ENCODE measurements at regions not wholly inside any gene's neighbourhood (a gene's known extent, or its start where the extent isn't known, plus 50 kb on each side); places are given as distances from the start of the nearest gene placed in this dataset.

DNA sequence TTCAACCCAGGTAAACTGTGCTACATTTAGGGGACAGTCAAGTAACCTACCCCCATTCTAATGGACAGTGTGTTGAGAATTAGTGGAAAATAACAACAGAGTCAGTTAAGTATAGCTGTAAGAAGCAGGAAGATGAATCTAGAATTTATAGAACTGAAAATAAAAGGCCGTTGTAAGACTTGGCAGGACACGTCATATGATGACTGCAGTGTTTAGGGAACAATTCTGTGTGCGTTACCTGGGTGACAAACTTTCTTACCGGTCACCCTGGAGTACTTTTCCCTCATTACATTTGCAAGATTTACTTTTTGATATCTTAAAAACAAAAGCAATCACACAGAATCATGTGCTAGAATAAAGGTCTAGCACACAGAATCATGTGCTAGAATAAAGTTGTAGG is 536.3 kb upstream of the ZNF717 start:
- Histone ChIP-seq H3K79me2 (ENCODE audit: control insufficient read depth in 1 of 2, insufficient read depth in 2 of 2, low read length in 2 of 2) (no peaks in the 10 kb centered on the region), H2BK20ac (ENCODE audit: low read length) (no peak overlapping the region), H4K8ac (ENCODE audit: extremely low read depth, insufficient read depth, low read length) (no peak overlapping the region), H3K4me1 (replicated peaks in 1 of 4; ENCODE audit: control insufficient read depth in 3 of 4, insufficient read depth in 4 of 4, low read length in 3 of 4) (no peaks in the 10 kb centered on the region), H3K27me3 (replicated peaks in 1 of 4; ENCODE audit: control insufficient read depth in 3 of 4, extremely low read depth in 1 of 4, insufficient read depth in 3 of 4, low read length in 3 of 4) (no peaks in the 10 kb centered on the region), H3K4me2 (ENCODE audit: insufficient read depth in 1 of 2, low read depth in 2 of 2, low read length in 2 of 2) (no peak overlapping the region), H3K27ac (ENCODE audit: low read depth, low read length) (no peak overlapping the region), H3K23me2 (ENCODE audit: low read depth, low read length) (no peaks in the 10 kb centered on the region), H2AFZ (ENCODE audit: low read length) (no peak overlapping the region), H2BK5ac (ENCODE audit: low read depth, low read length) (no peak overlapping the region), H3K9me3 (ENCODE audit: insufficient read depth in 2 of 2, low read depth in 1 of 2, low read length in 1 of 2) (no peaks in the 10 kb centered on the region), H3K79me1 (ENCODE audit: low read depth, low read length) (no peaks in the 10 kb centered on the region), H3K18ac (ENCODE audit: extremely low read depth, low read length) (no peak overlapping the region), H3K4me3 (ENCODE audit: extremely low read depth in 1 of 4, insufficient read depth in 2 of 4, low read depth in 3 of 4, low read length in 4 of 4) (no peak overlapping the region), H4K91ac (replicated peaks; ENCODE audit: insufficient read length, low read length) (no peak overlapping the region), H4K5ac (ENCODE audit: insufficient read length, low read depth, low read length) (no peak overlapping the region), H3K9ac (replicated peaks in 1 of 4; ENCODE audit: extremely low read depth in 1 of 4, low read depth in 3 of 4, low read length in 3 of 4) (no peak overlapping the region), H3K36me3 (ENCODE audit: control insufficient read depth in 2 of 4, insufficient read depth in 4 of 4, low read length in 3 of 4) (no peaks in the 10 kb centered on the region), H4K20me1 (replicated peaks in 1 of 2; ENCODE audit: control insufficient read depth in 1 of 2, insufficient read depth in 2 of 2, low read length in 2 of 2) (no peaks in the 10 kb centered on the region), H3K23ac (ENCODE audit: insufficient read length) (no peak overlapping the region), H3K56ac (replicated peaks; ENCODE audit: insufficient read length, low read depth, low read length) (no peak overlapping the region), H2BK15ac (ENCODE audit: low read length) (no peak overlapping the region), H3K14ac (ENCODE audit: insufficient read length) (no peak overlapping the region), H2BK12ac (ENCODE audit: low read depth, low read length) (no peak overlapping the region), H2BK120ac (replicated peaks; ENCODE audit: low read depth, low read length) (no peak overlapping the region), H2AK5ac (ENCODE audit: low read depth, low read length) (no peak overlapping the region), H3K4ac (replicated peaks; ENCODE audit: insufficient read length, low read depth, low read length) (no peak overlapping the region)
- FAIRE-seq (no peak), DNase-seq (ENCODE audit: low read depth in 1 of 2, low spot score in 2 of 2) (no peak)
- POLR2A ChIA-PET (ENCODE audit: partially characterized antibody): no interaction called here
- 90% methylated on average over 4 of the region's 4 CpGs; no CpG with 5 or more reads in 1 of the 2 experiments for WGBS, 2 experiments (ENCODE audit: extremely low coverage in 1 of 2, insufficient coverage in 1 of 2, insufficient read length in 1 of 2, insufficient replicate concordance in 2 of 2, low coverage in 1 of 2, low lambda C conversion rate in 2 of 2, missing lambda C conversion rate in 1 of 2)
- CTCF ChIA-PET (ENCODE audit: partially characterized antibody): no interaction called here
- no peak for TF ChIP-seq CREB1 (IDR thresholded peaks at IDR 0.05)
- no peak for TF ChIP-seq SP1 (IDR thresholded peaks at IDR 0.05; ENCODE audit: low read depth, low read length)
- TF ChIP-seq POLR2A (IDR thresholded peaks at IDR 0.05; ENCODE audit: control extremely low read depth in 1 of 2, low read depth in 2 of 2, low read length in 2 of 2): no peak
- no peak for TF ChIP-seq BRCA1 (IDR thresholded peaks at IDR 0.05; ENCODE audit: low read depth, low read length)
- no peak for TF ChIP-seq POLR2AphosphoS5 (IDR thresholded peaks at IDR 0.05; ENCODE audit: low read depth, low read length)
- TF ChIP-seq KDM5A (IDR thresholded peaks at IDR 0.05; ENCODE audit: low read length): no peak
- no peak for TF ChIP-seq SIRT6 (IDR thresholded peaks at IDR 0.05; ENCODE audit: low read length)
- no peak for TF ChIP-seq RAD21 (IDR thresholded peaks at IDR 0.05 in 1 of 2, conservative IDR thresholded peaks at IDR 0.05 in 1 of 2; ENCODE audit: low read depth in 2 of 2, low read length in 2 of 2)
- TF ChIP-seq BCL11A (IDR thresholded peaks at IDR 0.05; ENCODE audit: low read depth in 2 of 2, low read length in 2 of 2): no peak
- TF ChIP-seq SP4 (IDR thresholded peaks at IDR 0.05; ENCODE audit: low read length): no peak
- TF ChIP-seq SIX5 (IDR thresholded peaks at IDR 0.05; ENCODE audit: low read depth, low read length): no peak
- no peak for TF ChIP-seq ASH2L (IDR thresholded peaks at IDR 0.05; ENCODE audit: low read length)
- TF ChIP-seq EZH2 (IDR thresholded peaks at IDR 0.05; ENCODE audit: low read depth, low read length, severe bottlenecking): no peak
- no peak for TF ChIP-seq USF2 (IDR thresholded peaks at IDR 0.05; ENCODE audit: low read length)
- no peak for TF ChIP-seq E2F6 (IDR thresholded peaks at IDR 0.05)

Measured in H1 (cell line).